ENCODE measurements at regions not wholly inside any gene's neighbourhood (a gene's known extent, or its start where the extent isn't known, plus 50 kb on each side); places are given as distances from the start of the nearest gene placed in this dataset.
"Not testable (repeated sequence)": the region's sequence is repeated elsewhere in the genome, so short reads cannot be mapped to it uniquely, and the experiment has no call there.

DNA sequence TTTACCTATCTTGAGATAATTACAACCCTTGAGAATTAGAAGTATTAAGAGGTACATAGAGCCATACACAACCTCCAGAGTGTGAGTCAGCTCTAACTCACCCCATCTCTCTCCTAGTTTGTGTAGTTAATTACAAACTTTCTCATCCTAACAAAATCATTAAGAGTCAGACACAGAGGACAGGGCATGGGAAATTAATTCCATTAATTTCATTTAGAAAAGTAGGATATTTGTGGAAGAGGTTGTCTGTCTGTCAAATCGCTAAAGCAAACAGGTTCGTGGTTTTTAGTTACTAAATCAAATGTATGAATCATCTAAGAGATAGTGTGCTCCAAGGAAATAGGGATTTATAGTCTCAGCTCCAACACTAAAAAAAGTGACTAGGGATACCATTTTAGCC is 1261.4 kb upstream of the TENM4 start:
- Histone ChIP-seq H3K9me3 (ENCODE audit: low read length) (0 out of 2 replicates have a peak, but pooled peaks cover 11% of the 10 kb centered on the region), H3K9me2 (replicated peaks; ENCODE audit: low read length) (no peaks in the 10 kb centered on the region), H3K79me2 (ENCODE audit: low read length) (no peaks in the 10 kb centered on the region), H3K27ac (ENCODE audit: low read length) (peak overlapping the region; percentile 97), H4K20me1 (ENCODE audit: low read length) (no peaks in the 10 kb centered on the region), H3K36me3 (ENCODE audit: low read depth, low read length) (no peaks in the 10 kb centered on the region), H3K4me1 (ENCODE audit: insufficient read depth, low read length) (peaks cover 42% of the 10 kb centered on the region), H3K27me3 (ENCODE audit: low read length) (no peaks in the 10 kb centered on the region), H2AFZ (ENCODE audit: low read length) (no peak overlapping the region), H3F3A (ENCODE audit: low read length, unreplicated experiment) (peaks cover 6% of the 10 kb centered on the region), H3K9ac (ENCODE audit: low read length) (peak overlapping the region; percentile 81), H3K4me2 (ENCODE audit: low read length) (peak overlapping the region; percentile 24), H3K4me3 (ENCODE audit: low read length) (no peak overlapping the region)
- no TSS peak for BruUV-seq (replicated peaks)
- TF ChIP-seq, protein P1, sequence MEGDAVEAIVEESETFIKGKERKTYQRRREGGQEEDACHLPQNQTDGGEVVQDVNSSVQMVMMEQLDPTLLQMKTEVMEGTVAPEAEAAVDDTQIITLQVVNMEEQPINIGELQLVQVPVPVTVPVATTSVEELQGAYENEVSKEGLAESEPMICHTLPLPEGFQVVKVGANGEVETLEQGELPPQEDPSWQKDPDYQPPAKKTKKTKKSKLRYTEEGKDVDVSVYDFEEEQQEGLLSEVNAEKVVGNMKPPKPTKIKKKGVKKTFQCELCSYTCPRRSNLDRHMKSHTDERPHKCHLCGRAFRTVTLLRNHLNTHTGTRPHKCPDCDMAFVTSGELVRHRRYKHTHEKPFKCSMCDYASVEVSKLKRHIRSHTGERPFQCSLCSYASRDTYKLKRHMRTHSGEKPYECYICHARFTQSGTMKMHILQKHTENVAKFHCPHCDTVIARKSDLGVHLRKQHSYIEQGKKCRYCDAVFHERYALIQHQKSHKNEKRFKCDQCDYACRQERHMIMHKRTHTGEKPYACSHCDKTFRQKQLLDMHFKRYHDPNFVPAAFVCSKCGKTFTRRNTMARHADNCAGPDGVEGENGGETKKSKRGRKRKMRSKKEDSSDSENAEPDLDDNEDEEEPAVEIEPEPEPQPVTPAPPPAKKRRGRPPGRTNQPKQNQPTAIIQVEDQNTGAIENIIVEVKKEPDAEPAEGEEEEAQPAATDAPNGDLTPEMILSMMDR (conservative IDR thresholded peaks at IDR 0.05; ENCODE audit: low read depth, low read length), result no peak
- TF ChIP-seq EZH2phosphoT487 (IDR thresholded peaks at IDR 0.05; ENCODE audit: borderline replicate concordance, low read length) (no peak), EZH2 (IDR thresholded peaks at IDR 0.05; ENCODE audit: low read length, unreplicated experiment) (no peak)
- intact Hi-C loops (cut with micrococcal nuclease), result no loop called here
- no peak for ATAC-seq
- POLR2A ChIA-PET (ENCODE audit: unreplicated experiment), result no interaction called here
- DNase-seq, result peak; percentile 60
- CTCF ChIA-PET, result no interaction called here

DNA sequence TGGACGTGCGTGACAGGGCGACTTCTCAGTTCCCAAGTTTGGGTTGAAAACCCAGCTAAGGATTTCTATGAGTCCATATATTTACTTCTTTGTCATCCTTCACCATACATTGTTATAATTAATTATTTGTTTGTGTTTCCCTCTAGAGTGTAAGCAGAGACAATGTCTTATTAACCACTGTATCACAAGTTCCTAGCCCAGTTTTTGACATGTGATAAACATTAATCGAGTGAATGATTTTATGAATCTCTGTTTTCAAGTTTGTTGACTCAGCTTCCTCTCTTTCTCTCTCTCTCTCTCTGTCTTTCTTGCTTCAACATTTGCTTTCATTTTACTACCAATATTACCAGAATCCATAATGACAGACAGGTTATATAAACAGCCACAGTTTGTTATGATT is 1259.6 kb upstream of the TENM4 start:
- peak overlapping the region; percentile 33; the same call in 1 of the 2 replicates for H3K4me3 ChIP-seq (ENCODE audit: low read length)
- POLR2A ChIA-PET (ENCODE audit: unreplicated experiment), result no interaction called here
- no peaks in the 10 kb centered on the region for H3K27me3 ChIP-seq (ENCODE audit: low read length)
- H3K9me3 ChIP-seq (ENCODE audit: low read length), result 0 out of 2 replicates have a peak, but pooled peaks cover 17% of the 10 kb centered on the region
- no peak for ATAC-seq
- peak overlapping the region; percentile 97 for H3K27ac ChIP-seq (ENCODE audit: low read length)
- H3K36me3 ChIP-seq (ENCODE audit: low read depth, low read length), result no peaks in the 10 kb centered on the region
- peaks cover 42% of the 10 kb centered on the region for H3K4me1 ChIP-seq (ENCODE audit: insufficient read depth, low read length)
- peak overlapping the region; percentile 70 for H3K4me2 ChIP-seq (ENCODE audit: low read length)
- DNase-seq, result peak; percentile 66
- BruUV-seq (replicated peaks), result no TSS peak
- CTCF ChIA-PET, result no interaction called here
- intact Hi-C loops (cut with micrococcal nuclease), result no loop called here
- no peak for TF ChIP-seq EZH2 (IDR thresholded peaks at IDR 0.05; ENCODE audit: low read length, unreplicated experiment)
- TF ChIP-seq, protein P1 (conservative IDR thresholded peaks at IDR 0.05; ENCODE audit: low read depth, low read length), result no peak
- TF ChIP-seq EZH2phosphoT487 (IDR thresholded peaks at IDR 0.05; ENCODE audit: borderline replicate concordance, low read length), result no peak
- H4K20me1 ChIP-seq (ENCODE audit: low read length), result no peaks in the 10 kb centered on the region
- H3K79me2 ChIP-seq (ENCODE audit: low read length), result no peaks in the 10 kb centered on the region
- H3K9me2 ChIP-seq (replicated peaks; ENCODE audit: low read length), result no peaks in the 10 kb centered on the region
- H2AFZ ChIP-seq (ENCODE audit: low read length), result no peak overlapping the region
- peaks cover 6% of the 10 kb centered on the region for H3F3A ChIP-seq (ENCODE audit: low read length, unreplicated experiment)
- H3K9ac ChIP-seq (ENCODE audit: low read length), result peak overlapping the region; percentile 81

DNA sequence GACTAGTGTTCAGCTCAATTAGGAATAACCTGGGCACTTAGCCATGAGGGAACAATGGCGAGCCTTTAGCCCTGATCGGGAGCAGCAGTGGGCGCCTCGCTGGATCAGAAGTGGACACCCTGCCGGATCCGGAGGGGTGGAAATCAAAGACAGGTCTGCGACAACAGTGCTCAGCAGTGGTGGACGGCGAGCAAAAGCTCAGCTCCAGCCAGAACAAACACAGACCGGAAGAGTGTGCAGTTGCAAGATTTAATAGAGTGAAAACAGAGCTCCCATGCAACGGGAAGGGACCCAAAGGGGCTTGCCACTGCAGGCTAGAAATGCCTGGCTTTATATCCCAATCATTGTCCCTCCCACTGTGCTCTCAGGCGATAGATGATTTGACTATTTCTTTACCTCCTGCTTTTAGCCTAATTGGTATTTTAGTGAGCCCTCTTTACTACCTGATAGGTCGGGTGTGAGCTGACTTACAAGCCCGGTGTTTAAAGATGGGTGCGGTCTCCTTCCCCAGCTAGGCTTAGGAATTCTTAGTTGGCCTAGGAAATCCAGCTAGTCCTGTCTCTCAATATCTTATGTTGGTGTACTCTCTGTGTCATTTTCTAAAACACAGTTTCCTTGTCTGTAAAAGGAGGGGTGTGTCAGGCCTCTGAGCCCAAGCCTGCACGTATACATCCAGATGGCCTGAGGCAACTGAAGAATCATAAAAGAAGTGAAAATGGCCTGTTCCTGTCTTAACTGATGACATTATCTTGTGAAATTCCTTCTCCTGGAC is 1258.8 kb upstream of the TENM4 start:
- DNase-seq, result peak; percentile 88
- Histone ChIP-seq H3K4me1 (ENCODE audit: insufficient read depth, low read length) (peaks cover 50% of the 10 kb centered on the region), H3K9ac (ENCODE audit: low read length) (peak overlapping the region; percentile 81), H2AFZ (ENCODE audit: low read length) (peak overlapping the region; percentile 40), H3K27ac (ENCODE audit: low read length) (peak overlapping the region; percentile 97), H3K4me3 (ENCODE audit: low read length) (peak overlapping the region; percentile 53), H3K4me2 (ENCODE audit: low read length) (peak overlapping the region; percentile 70)
- POLR2A ChIA-PET (ENCODE audit: unreplicated experiment); ATAC-seq; H3K36me3 ChIP-seq (ENCODE audit: low read depth, low read length); H3K27me3 ChIP-seq (ENCODE audit: low read length); H4K20me1 ChIP-seq (ENCODE audit: low read length); BruUV-seq (replicated peaks); H3K79me2 ChIP-seq (ENCODE audit: low read length); H3K9me2 ChIP-seq (replicated peaks; ENCODE audit: low read length); H3K9me3 ChIP-seq (ENCODE audit: low read length); intact Hi-C loops (cut with micrococcal nuclease); H3F3A ChIP-seq (ENCODE audit: low read length, unreplicated experiment); CTCF ChIA-PET: not testable (repeated sequence)

Data from PC-3 (cell line).